Astrocyte (in vitro differentiated cells and primary cell): ENCODE measurements at regions not wholly inside any gene's neighbourhood (a gene's known extent, or its start where the extent isn't known, plus 50 kb on each side); places are given as distances from the start of the nearest gene placed in this dataset.

Experiments used
- DNase-seq: peaks from one replicate; pipeline ENCODE4 v3.0.0-alpha.2; 2010; ENCODE audit warnings: low read depth
- FAIRE-seq: peaks from 2 replicates; lab custom pipeline; 2011; peaks lifted over from hg19 to GRCh38; lab: Jason Lieb, UNC
- H2AFZ ChIP-seq: 2 replicates; pipeline ENCODE4 v1.6.0; 2012; ENCODE audit warnings: low read depth, low read length, inconsistent platforms
- H3K27ac ChIP-seq: 2 replicates; pipeline ENCODE4 v1.5.1; 2011; ENCODE audit warnings: low read depth, low read length, inconsistent platforms
- H3K27me3 ChIP-seq: 2 replicates; pipeline ENCODE4 v1.6.0; 2011; ENCODE audit warnings: low read length, inconsistent platforms; ENCODE audit not compliant: insufficient read depth
- H3K36me3 ChIP-seq: 2 replicates; pipeline ENCODE4 v1.5.1; 2011; ENCODE audit warnings: low read length, inconsistent platforms; ENCODE audit not compliant: insufficient read depth
- H3K4me1 ChIP-seq: 2 replicates; pipeline ENCODE4 v1.5.1; 2011; ENCODE audit warnings: low read length, inconsistent platforms; ENCODE audit not compliant: insufficient read depth
- H3K4me2 ChIP-seq: 2 replicates; pipeline ENCODE4 v1.6.0; 2012; ENCODE audit warnings: low read length, inconsistent platforms
- H3K4me3 ChIP-seq: 2 replicates; pipeline ENCODE4 v1.5.1; 2011; ENCODE audit warnings: low read depth, mild to moderate bottlenecking, low read length, inconsistent platforms; ENCODE audit not compliant: insufficient read depth
- H3K79me2 ChIP-seq: 2 replicates; pipeline ENCODE4 v1.6.0; 2012; ENCODE audit warnings: mild to moderate bottlenecking, low read length, inconsistent platforms; ENCODE audit not compliant: insufficient read depth
- H3K9ac ChIP-seq: 2 replicates; pipeline ENCODE4 v1.6.0; 2012; ENCODE audit warnings: mild to moderate bottlenecking, low read length, inconsistent platforms
- H3K9me3 ChIP-seq: 2 replicates; pipeline ENCODE4 v1.5.1; 2012; ENCODE audit warnings: low read depth, mild to moderate bottlenecking, low read length, inconsistent platforms; ENCODE audit not compliant: insufficient read depth
- H4K20me1 ChIP-seq: 2 replicates; pipeline ENCODE4 v1.6.0; 2012; ENCODE audit warnings: low read length, inconsistent platforms; ENCODE audit not compliant: insufficient read depth
- H3K27ac Mint-ChIP-seq: one replicate; pipeline ENCODE4 v1.8.0; 2021; ENCODE audit warnings: mild to moderate bottlenecking, mixed read lengths; ENCODE audit not compliant: unreplicated experiment
- H3K27me3 Mint-ChIP-seq: one replicate; pipeline ENCODE4 v1.8.0; 2021; ENCODE audit warnings: low read depth, mixed read lengths; ENCODE audit not compliant: unreplicated experiment
- H3K36me3 Mint-ChIP-seq: one replicate; pipeline ENCODE4 v1.8.0; 2021; ENCODE audit warnings: low read depth, mixed read lengths; ENCODE audit not compliant: unreplicated experiment
- H3K4me1 Mint-ChIP-seq: one replicate; pipeline ENCODE4 v1.8.0; 2021; ENCODE audit warnings: low read depth, mixed read lengths; ENCODE audit not compliant: unreplicated experiment
- H3K4me3 Mint-ChIP-seq: one replicate; pipeline ENCODE4 v1.8.0; 2021; ENCODE audit warnings: mild to moderate bottlenecking, moderate library complexity, mixed read lengths; ENCODE audit not compliant: unreplicated experiment
- H3K9me3 Mint-ChIP-seq: one replicate; pipeline ENCODE4 v1.8.0; 2021; ENCODE audit warnings: mild to moderate bottlenecking, mixed read lengths; ENCODE audit not compliant: unreplicated experiment
- EZH2 ChIP-seq: IDR thresholded peaks from 2 replicates; pipeline ENCODE4 v1.6.1; 2012; ENCODE audit warnings: mild to moderate bottlenecking, low read length, inconsistent platforms; ENCODE audit not compliant: insufficient read depth
- TF ChIP-seq, protein P1 (sequence below): IDR thresholded peaks from 2 replicates; pipeline ENCODE4 v1.5.1; 2011; ENCODE audit warnings: low read depth, mild to moderate bottlenecking, inconsistent platforms, low read length, moderate library complexity; ENCODE audit not compliant: insufficient read depth

DNA sequence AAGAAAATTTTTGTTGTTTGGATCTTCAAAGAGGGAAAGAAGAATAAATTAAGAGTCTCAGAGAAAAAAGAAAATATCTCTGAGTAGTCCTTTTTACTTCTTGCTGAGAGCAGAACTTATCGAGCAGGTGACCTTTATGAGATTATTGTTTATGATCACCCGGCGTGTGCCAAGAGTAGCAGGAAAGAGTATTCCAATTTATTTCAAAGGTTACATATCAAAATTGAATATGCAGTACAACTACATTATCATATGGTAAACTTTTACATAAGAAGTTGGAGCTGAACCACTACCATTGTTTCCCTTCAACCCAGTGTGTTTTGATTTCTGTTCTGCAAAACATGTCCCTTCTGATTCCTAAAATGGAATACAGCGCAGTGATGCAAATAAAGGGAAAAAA is 204.3 kb upstream of the SNX7 start:
- no peak overlapping the region for H2AFZ ChIP-seq
- H3K36me3 Mint-ChIP-seq, result no peaks in the 10 kb centered on the region
- H3K4me3 ChIP-seq, result no peak overlapping the region
- no peaks in the 10 kb centered on the region for H3K79me2 ChIP-seq
- H3K9ac ChIP-seq, result no peak overlapping the region
- H3K27me3 Mint-ChIP-seq, result no peaks in the 10 kb centered on the region
- no peak overlapping the region for H3K4me3 Mint-ChIP-seq
- DNase-seq (no peak), FAIRE-seq (no peak)
- no peaks in the 10 kb centered on the region for H3K4me1 ChIP-seq
- H3K27ac ChIP-seq, result no peak overlapping the region
- H3K27ac Mint-ChIP-seq, result no peak overlapping the region
- no peaks in the 10 kb centered on the region for H3K27me3 ChIP-seq
- H3K36me3 ChIP-seq, result no peaks in the 10 kb centered on the region
- H3K9me3 Mint-ChIP-seq, result no peaks in the 10 kb centered on the region
- no peak overlapping the region for H3K4me2 ChIP-seq
- peaks cover 33% of the 10 kb centered on the region for H3K4me1 Mint-ChIP-seq
- no peaks in the 10 kb centered on the region for H4K20me1 ChIP-seq
- H3K9me3 ChIP-seq, result no peaks in the 10 kb centered on the region
- no peak for TF ChIP-seq EZH2
- TF ChIP-seq, protein P1, sequence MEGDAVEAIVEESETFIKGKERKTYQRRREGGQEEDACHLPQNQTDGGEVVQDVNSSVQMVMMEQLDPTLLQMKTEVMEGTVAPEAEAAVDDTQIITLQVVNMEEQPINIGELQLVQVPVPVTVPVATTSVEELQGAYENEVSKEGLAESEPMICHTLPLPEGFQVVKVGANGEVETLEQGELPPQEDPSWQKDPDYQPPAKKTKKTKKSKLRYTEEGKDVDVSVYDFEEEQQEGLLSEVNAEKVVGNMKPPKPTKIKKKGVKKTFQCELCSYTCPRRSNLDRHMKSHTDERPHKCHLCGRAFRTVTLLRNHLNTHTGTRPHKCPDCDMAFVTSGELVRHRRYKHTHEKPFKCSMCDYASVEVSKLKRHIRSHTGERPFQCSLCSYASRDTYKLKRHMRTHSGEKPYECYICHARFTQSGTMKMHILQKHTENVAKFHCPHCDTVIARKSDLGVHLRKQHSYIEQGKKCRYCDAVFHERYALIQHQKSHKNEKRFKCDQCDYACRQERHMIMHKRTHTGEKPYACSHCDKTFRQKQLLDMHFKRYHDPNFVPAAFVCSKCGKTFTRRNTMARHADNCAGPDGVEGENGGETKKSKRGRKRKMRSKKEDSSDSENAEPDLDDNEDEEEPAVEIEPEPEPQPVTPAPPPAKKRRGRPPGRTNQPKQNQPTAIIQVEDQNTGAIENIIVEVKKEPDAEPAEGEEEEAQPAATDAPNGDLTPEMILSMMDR, result no peak

GRCh38 chr1:98454666-98455065 is 206.9 kb upstream of the SNX7 start:
- H3K4me3 ChIP-seq, result no peak overlapping the region
- no peak overlapping the region for H3K9ac ChIP-seq
- H3K4me1 Mint-ChIP-seq, result peaks cover 18% of the 10 kb centered on the region
- H3K36me3 ChIP-seq, result no peaks in the 10 kb centered on the region
- H2AFZ ChIP-seq, result no peak overlapping the region
- TF ChIP-seq, protein P1, result no peak
- TF ChIP-seq EZH2, result no peak
- no peak for FAIRE-seq
- no peaks in the 10 kb centered on the region for H3K9me3 Mint-ChIP-seq
- no peaks in the 10 kb centered on the region for H3K27me3 Mint-ChIP-seq
- H3K4me3 Mint-ChIP-seq, result no peak overlapping the region
- no peak overlapping the region for H3K27ac Mint-ChIP-seq
- H3K4me1 ChIP-seq, result no peaks in the 10 kb centered on the region
- no peaks in the 10 kb centered on the region for H4K20me1 ChIP-seq
- no peak overlapping the region for H3K4me2 ChIP-seq
- H3K27ac ChIP-seq, result no peak overlapping the region
- H3K9me3 ChIP-seq, result no peaks in the 10 kb centered on the region
- no peaks in the 10 kb centered on the region for H3K36me3 Mint-ChIP-seq
- no peak for DNase-seq
- no peaks in the 10 kb centered on the region for H3K79me2 ChIP-seq
- no peaks in the 10 kb centered on the region for H3K27me3 ChIP-seq

DNA sequence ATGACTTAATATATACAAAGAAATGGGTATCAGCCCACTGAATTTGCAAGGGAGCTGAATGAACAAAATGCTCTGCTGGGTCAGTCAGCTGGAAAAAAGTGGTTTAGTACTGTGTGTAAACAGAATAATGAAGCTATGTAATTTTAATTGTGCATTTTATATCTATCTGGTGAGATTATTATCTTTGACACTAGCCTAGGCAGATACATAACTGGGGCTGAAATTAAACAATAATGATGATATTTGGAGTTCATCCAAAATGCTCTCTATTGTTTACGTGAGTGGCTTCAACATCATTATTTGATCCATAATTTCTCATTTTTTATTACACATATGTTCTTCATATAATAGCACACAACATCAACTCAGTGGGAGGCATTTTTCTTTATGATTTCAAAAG is 208.5 kb upstream of the SNX7 start:
- H2AFZ ChIP-seq, result no peak overlapping the region
- H3K4me1 ChIP-seq, result no peaks in the 10 kb centered on the region
- no peaks in the 10 kb centered on the region for H4K20me1 ChIP-seq
- no peaks in the 10 kb centered on the region for H3K9me3 Mint-ChIP-seq
- no peaks in the 10 kb centered on the region for H3K79me2 ChIP-seq
- H3K4me3 Mint-ChIP-seq, result no peak overlapping the region
- no peaks in the 10 kb centered on the region for H3K36me3 ChIP-seq
- H3K36me3 Mint-ChIP-seq, result no peaks in the 10 kb centered on the region
- H3K4me3 ChIP-seq, result no peak overlapping the region
- no peak overlapping the region for H3K27ac Mint-ChIP-seq
- no peak overlapping the region for H3K27ac ChIP-seq
- no peak overlapping the region for H3K9ac ChIP-seq
- TF ChIP-seq, protein P1, result no peak
- no peak for TF ChIP-seq EZH2
- H3K4me2 ChIP-seq, result no peak overlapping the region
- H3K9me3 ChIP-seq, result no peaks in the 10 kb centered on the region
- DNase-seq (no peak), FAIRE-seq (no peak)
- H3K4me1 Mint-ChIP-seq, result peaks cover 2% of the 10 kb centered on the region
- no peaks in the 10 kb centered on the region for H3K27me3 Mint-ChIP-seq
- H3K27me3 ChIP-seq, result no peaks in the 10 kb centered on the region
